Prostate gland (tissue), 2 donors: ENCODE measurements at regions not wholly inside any gene's neighbourhood (a gene's known extent, or its start where the extent isn't known, plus 50 kb on each side); places are given as distances from the start of the nearest gene placed in this dataset.

Experiments used
- DNase-seq: peaks from one replicate; pipeline ENCODE4 v3.0.0-alpha.2; 2019; ENCODE audit warnings: low spot score
- H3K27ac ChIP-seq, 2 donors: fragments of 200-600 bp; sonication (generic); 2 replicates each; pipeline ENCODE4 v1.5.1; 2017 to 2019
- H3K27me3 ChIP-seq: fragments of 200-600 bp; sonication (generic); replicated peaks from 2 replicates; pipeline ENCODE4 v1.5.1; 2019; ENCODE audit not compliant: insufficient read depth
- H3K36me3 ChIP-seq, 2 donors: fragments of 200-600 bp; sonication (generic); 1 replicate in 1 of 2; 2 replicates in 1 of 2; pipeline versions ENCODE4 v1.5.1 to v1.8.1; 2017 to 2019
- H3K4me1 ChIP-seq: fragments of 200-600 bp; sonication (generic); replicated peaks from 2 replicates; pipeline ENCODE4 v1.5.1; 2019
- H3K4me3 ChIP-seq, 2 donors: fragments of 200-600 bp; sonication (generic); 2 replicates each; pipeline ENCODE4 v1.5.1; 2017 to 2019
- H3K9me3 ChIP-seq: fragments of 200-600 bp; sonication (generic); 2 replicates; pipeline ENCODE4 v1.5.1; 2017
- CTCF ChIP-seq, 4 experiments: fragments of 200-600 bp in 2 of 4; fragments of 450-650 bp in 2 of 4; sonication (generic) in 2 of 4; IDR thresholded peaks; 1 replicate in 3 of 4; 2 replicates in 1 of 4; pipeline ENCODE4 v1.5.1; 2016 to 2019; ENCODE audit warnings: antibody characterized with exemption in 4 of 4, mild to moderate bottlenecking in 2 of 4, moderate library complexity in 2 of 4
- POLR2A ChIP-seq: fragments of 450-650 bp; IDR thresholded peaks from one replicate; pipeline ENCODE4 v1.6.1; 2016; ENCODE audit warnings: antibody characterized with exemption, mild to moderate bottlenecking
- POLR2AphosphoS5 ChIP-seq: sonication (generic); formaldehyde crosslinking; IDR thresholded peaks from one replicate; pipeline ENCODE4 v1.6.1; 2017; ENCODE audit warnings: antibody characterized with exemption
- WGBS: methylation state at CpG from one replicate; pipeline ENCODE4 v1.1.5; 2018; 5-methylcytosine and 5-hydroxymethylcytosine counted together
- intact Hi-C: fragments of 100-400 bp; cut with DNase I; formaldehyde crosslinking; loops from one replicate; pipeline ENCODE4 v1.14.2; 2022

GRCh38 chr5:39547553-39548154 is 122.9 kb upstream of the DAB2 start:
- Histone ChIP-seq H3K36me3 (no peaks in the 10 kb centered on the region), H3K9me3 (no peaks in the 10 kb centered on the region), H3K4me3 (no peak overlapping the region), H3K27me3 (no peaks in the 10 kb centered on the region), H3K27ac (no peak overlapping the region), H3K4me1 (no peaks in the 10 kb centered on the region)
- WGBS = 3% methylated on average over 9 of the region's 9 CpGs
- intact Hi-C loops = loop anchor here (2.0 to 5.0 kb wide), 3 partner anchors 125 to 330 kb away; partner anchors contain the start of genes DAB2 and FYB1
- peak; percentile 39 for DNase-seq
- TF ChIP-seq CTCF (IDR thresholded peaks at IDR 0.05) (peak; percentile 11 to 75 (median 70)), POLR2A (no peak), POLR2AphosphoS5 (peak; percentile 16)

DNA sequence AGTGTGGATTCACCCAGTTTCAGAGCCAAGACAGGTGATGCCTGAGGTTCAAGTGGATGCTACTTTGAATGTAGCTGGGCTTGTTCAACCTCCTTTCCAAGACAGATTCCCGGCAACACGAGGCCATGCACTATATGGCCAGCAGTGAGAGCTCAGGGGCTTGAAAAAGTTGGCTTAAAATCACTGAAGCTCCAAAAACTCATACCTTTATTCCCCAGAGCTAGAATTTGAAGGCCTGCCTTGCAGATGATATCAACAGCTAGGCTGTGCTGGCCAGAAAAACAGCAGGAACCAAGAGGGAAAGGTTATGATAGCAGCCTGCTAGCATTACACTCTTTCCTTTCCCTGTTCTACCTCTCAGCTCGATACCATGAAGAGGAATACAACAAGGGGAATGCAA is 120.2 kb upstream of the DAB2 start:
- no peaks in the 10 kb centered on the region for H3K36me3 ChIP-seq
- no peak overlapping the region for H3K27ac ChIP-seq
- no peaks in the 10 kb centered on the region for H3K9me3 ChIP-seq
- H3K4me1 ChIP-seq = no peaks in the 10 kb centered on the region
- DNase-seq = no peak
- 86% methylated on average over 3 of the region's 3 CpGs for WGBS
- TF ChIP-seq CTCF (IDR thresholded peaks at IDR 0.05) = no peak
- TF ChIP-seq POLR2A = no peak
- no peak for TF ChIP-seq POLR2AphosphoS5
- intact Hi-C loops = loop anchor here (5.0 kb wide), 2 partner anchors 123 to 328 kb away; partner anchors contain the start of genes DAB2 and FYB1
- no peak overlapping the region for H3K4me3 ChIP-seq
- H3K27me3 ChIP-seq = no peaks in the 10 kb centered on the region

- Histone ChIP-seq H3K9me3 (no peaks in the 10 kb centered on the region), H3K4me1 (no peaks in the 10 kb centered on the region), H3K27me3 (no peaks in the 10 kb centered on the region), H3K4me3 (no peak overlapping the region), H3K27ac (no peak overlapping the region), H3K36me3 (no peaks in the 10 kb centered on the region)
- TF ChIP-seq POLR2AphosphoS5 (no peak), POLR2A (no peak)
- WGBS = 69% methylated on average over 3 of the region's 3 CpGs
- no peak for DNase-seq
- intact Hi-C loops = no loop called here
Measured at GRCh38 chr5:39543335-39543734, 118.6 kb upstream of the DAB2 start.

GRCh38 chr5:39542511-39543285 is 117.9 kb upstream of the DAB2 start:
- TF ChIP-seq POLR2A (no peak), POLR2AphosphoS5 (no peak), CTCF (IDR thresholded peaks at IDR 0.05) (no peak)
- no peak for DNase-seq
- WGBS = 76% methylated on average over 3 of the region's 3 CpGs
- Histone ChIP-seq H3K4me3 (no peak overlapping the region), H3K27me3 (no peaks in the 10 kb centered on the region), H3K9me3 (no peaks in the 10 kb centered on the region), H3K27ac (no peak overlapping the region), H3K4me1 (no peaks in the 10 kb centered on the region), H3K36me3 (no peaks in the 10 kb centered on the region)
- intact Hi-C loops = no loop called here

GRCh38 chr5:39541920-39542319 is 117.1 kb upstream of the DAB2 start:
- Histone ChIP-seq H3K4me1 (no peaks in the 10 kb centered on the region), H3K27ac (no peak overlapping the region), H3K27me3 (no peaks in the 10 kb centered on the region), H3K9me3 (no peaks in the 10 kb centered on the region), H3K36me3 (no peaks in the 10 kb centered on the region), H3K4me3 (no peak overlapping the region)
- no peak for DNase-seq
- intact Hi-C loops = no loop called here
- 81% methylated on average over 5 of the region's 5 CpGs for WGBS
- TF ChIP-seq POLR2A = no peak
- no peak for TF ChIP-seq POLR2AphosphoS5
